Osteocyte (in vitro differentiated cells): ENCODE measurements at regions not wholly inside any gene's neighbourhood (a gene's known extent, or its start where the extent isn't known, plus 50 kb on each side); places are given as distances from the start of the nearest gene placed in this dataset.

Experiments used
- DNase-seq: peaks from one replicate; pipeline ENCODE4 v3.0.0; 2021; ENCODE audit warnings: mixed read lengths; ENCODE audit not compliant: unreplicated experiment; ENCODE audit errors: extremely low spot score
- H3K27ac Mint-ChIP-seq: one replicate; pipeline ENCODE4 v1.8.0; 2021; ENCODE audit warnings: mild to moderate bottlenecking, mixed read lengths; ENCODE audit not compliant: unreplicated experiment
- H3K27me3 Mint-ChIP-seq: one replicate; pipeline ENCODE4 v1.8.0; 2021; ENCODE audit warnings: mixed read lengths; ENCODE audit not compliant: unreplicated experiment
- H3K36me3 Mint-ChIP-seq: one replicate; pipeline ENCODE4 v1.8.0; 2021; ENCODE audit warnings: mixed read lengths; ENCODE audit not compliant: unreplicated experiment
- H3K4me1 Mint-ChIP-seq: one replicate; pipeline ENCODE4 v1.8.0; 2021; ENCODE audit warnings: mixed read lengths; ENCODE audit not compliant: unreplicated experiment
- H3K4me3 Mint-ChIP-seq: one replicate; pipeline ENCODE4 v1.8.0; 2021; ENCODE audit warnings: mild to moderate bottlenecking, moderate library complexity, mixed read lengths; ENCODE audit not compliant: unreplicated experiment
- H3K9me3 Mint-ChIP-seq: one replicate; pipeline ENCODE4 v1.8.0; 2021; ENCODE audit warnings: mixed read lengths; ENCODE audit not compliant: unreplicated experiment
- TF ChIP-seq, protein P1 (sequence below): fragments of 200-600 bp; sonication (generic); IDR thresholded peaks from 2 replicates; pipeline ENCODE4 v1.5.0; 2021; ENCODE audit warnings: antibody characterized with exemption, mild to moderate bottlenecking, moderate library complexity

GRCh38 chr4:152269448-152270191, 266.3 kb downstream of the FBXW7 start:
- H3K27me3 Mint-ChIP-seq, result peaks cover 10% of the 10 kb centered on the region
- no peaks in the 10 kb centered on the region for H3K9me3 Mint-ChIP-seq
- no peak overlapping the region for H3K27ac Mint-ChIP-seq
- peaks cover 19% of the 10 kb centered on the region for H3K4me1 Mint-ChIP-seq
- no peaks in the 10 kb centered on the region for H3K36me3 Mint-ChIP-seq
- TF ChIP-seq, protein P1, sequence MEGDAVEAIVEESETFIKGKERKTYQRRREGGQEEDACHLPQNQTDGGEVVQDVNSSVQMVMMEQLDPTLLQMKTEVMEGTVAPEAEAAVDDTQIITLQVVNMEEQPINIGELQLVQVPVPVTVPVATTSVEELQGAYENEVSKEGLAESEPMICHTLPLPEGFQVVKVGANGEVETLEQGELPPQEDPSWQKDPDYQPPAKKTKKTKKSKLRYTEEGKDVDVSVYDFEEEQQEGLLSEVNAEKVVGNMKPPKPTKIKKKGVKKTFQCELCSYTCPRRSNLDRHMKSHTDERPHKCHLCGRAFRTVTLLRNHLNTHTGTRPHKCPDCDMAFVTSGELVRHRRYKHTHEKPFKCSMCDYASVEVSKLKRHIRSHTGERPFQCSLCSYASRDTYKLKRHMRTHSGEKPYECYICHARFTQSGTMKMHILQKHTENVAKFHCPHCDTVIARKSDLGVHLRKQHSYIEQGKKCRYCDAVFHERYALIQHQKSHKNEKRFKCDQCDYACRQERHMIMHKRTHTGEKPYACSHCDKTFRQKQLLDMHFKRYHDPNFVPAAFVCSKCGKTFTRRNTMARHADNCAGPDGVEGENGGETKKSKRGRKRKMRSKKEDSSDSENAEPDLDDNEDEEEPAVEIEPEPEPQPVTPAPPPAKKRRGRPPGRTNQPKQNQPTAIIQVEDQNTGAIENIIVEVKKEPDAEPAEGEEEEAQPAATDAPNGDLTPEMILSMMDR, result no peak
- H3K4me3 Mint-ChIP-seq, result no peak overlapping the region
- no peak for DNase-seq

DNA sequence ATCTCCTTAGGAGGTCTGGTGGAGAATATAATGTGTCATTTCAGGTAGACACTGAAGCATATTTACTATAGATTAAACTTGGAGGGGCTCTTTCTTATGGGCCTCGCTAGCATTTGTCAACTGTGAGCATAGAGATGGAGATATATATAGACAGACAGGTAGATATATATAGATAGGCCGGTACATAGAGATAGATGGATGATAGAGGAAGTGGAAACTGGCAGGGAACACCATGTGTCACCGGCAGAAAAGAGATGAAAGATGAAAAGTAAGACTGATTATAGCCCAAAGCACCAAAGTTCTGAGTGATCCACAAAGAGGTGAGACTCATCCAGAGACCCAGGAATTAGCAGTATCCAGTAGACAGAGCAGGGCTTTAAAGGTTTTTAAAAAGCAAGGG, 268.1 kb downstream of the FBXW7 start:
- DNase-seq, result no peak
- TF ChIP-seq, protein P1, result no peak
- Mint-ChIP-seq H3K4me3 (no peak overlapping the region), H3K36me3 (no peaks in the 10 kb centered on the region), H3K27ac (no peak overlapping the region), H3K9me3 (no peaks in the 10 kb centered on the region), H3K4me1 (peaks cover 12% of the 10 kb centered on the region), H3K27me3 (peaks cover 13% of the 10 kb centered on the region)

DNA sequence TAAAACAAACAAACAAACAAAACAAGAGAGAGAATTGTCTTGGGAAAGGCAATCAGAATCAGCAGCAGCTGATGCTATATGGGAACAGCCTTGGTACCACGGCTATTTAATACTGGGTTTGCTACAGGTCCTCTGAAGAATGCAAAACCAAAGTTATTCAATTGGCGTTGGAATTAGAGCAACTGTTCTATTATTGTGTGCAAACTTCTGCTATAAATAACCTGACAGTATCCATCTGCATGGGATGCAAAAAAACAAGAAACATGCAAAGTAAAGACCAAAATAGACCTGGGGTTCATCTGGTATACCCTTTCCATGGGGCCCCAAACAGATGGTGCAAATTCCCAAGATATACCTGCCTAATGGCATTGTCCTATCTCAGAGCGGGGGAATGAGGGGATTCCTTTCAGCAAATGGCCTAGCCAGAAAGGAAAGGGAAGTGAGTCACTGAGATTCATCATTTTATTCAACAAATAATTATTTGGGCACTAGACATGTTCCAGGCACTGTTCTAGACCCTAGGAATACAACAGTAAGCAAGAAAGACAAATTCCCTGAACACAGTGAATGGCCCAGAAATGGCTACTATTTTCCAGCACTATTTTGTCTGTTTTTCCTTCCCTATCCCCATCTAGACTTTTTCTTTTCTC, 268.9 kb downstream of the FBXW7 start:
- Mint-ChIP-seq H3K27me3 (peaks cover 13% of the 10 kb centered on the region), H3K36me3 (no peaks in the 10 kb centered on the region), H3K27ac (no peak overlapping the region), H3K4me1 (peaks cover 12% of the 10 kb centered on the region), H3K4me3 (no peak overlapping the region), H3K9me3 (no peaks in the 10 kb centered on the region)
- TF ChIP-seq, protein P1, result no peak
- no peak for DNase-seq

DNA sequence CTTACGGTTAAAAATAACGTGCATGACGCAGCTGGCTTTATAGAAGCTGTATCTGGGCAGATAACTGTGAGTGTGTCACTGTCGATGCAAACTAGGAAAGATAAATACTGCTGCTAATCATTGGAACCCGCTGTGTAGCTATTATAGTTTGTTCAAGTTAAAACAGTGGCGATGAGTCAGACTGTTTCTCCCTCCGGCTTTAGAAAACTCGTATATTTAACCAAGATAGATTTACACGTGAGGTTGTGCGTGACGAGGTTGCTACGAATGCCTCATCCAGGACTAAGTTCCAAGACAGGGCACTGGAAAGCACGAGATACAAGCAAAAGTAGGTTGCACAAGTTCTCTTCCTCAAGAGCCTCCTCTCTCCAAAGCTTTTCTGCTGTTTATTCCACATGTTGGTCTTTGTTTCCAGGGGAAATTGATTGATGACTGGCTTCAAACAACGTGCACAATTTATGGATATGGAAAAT, 270.7 kb downstream of the FBXW7 start:
- TF ChIP-seq, protein P1, result no peak
- Mint-ChIP-seq H3K9me3 (no peaks in the 10 kb centered on the region), H3K27me3 (peaks cover 11% of the 10 kb centered on the region), H3K27ac (no peak overlapping the region), H3K4me3 (peak overlapping the region; percentile 40), H3K4me1 (peaks cover 12% of the 10 kb centered on the region), H3K36me3 (no peaks in the 10 kb centered on the region)
- no peak for DNase-seq

- Mint-ChIP-seq H3K27me3 (peaks cover 11% of the 10 kb centered on the region), H3K27ac (no peak overlapping the region), H3K4me1 (peaks cover 14% of the 10 kb centered on the region), H3K36me3 (no peaks in the 10 kb centered on the region), H3K4me3 (no peak overlapping the region), H3K9me3 (no peaks in the 10 kb centered on the region)
- no peak for DNase-seq
- TF ChIP-seq, protein P1, result no peak
Observed at GRCh38 chr4:152264106-152264505, 271.8 kb downstream of the FBXW7 start.
